NCI-H146 treated with DMSO at 0.1 percent for 48 hours (cell line): ENCODE measurements at regions not wholly inside any gene's neighbourhood (a gene's known extent, or its start where the extent isn't known, plus 50 kb on each side); places are given as distances from the start of the nearest gene placed in this dataset.
"Not testable (repeated sequence)": the region's sequence is repeated elsewhere in the genome, so short reads cannot be mapped to it uniquely, and the experiment has no call there.

ENCODE experiments used
- DNase-seq: peaks from one replicate; lab custom pipeline; 2025; ENCODE audit not compliant: unreplicated experiment; lab: John Stamatoyannopoulos, UW

DNA sequence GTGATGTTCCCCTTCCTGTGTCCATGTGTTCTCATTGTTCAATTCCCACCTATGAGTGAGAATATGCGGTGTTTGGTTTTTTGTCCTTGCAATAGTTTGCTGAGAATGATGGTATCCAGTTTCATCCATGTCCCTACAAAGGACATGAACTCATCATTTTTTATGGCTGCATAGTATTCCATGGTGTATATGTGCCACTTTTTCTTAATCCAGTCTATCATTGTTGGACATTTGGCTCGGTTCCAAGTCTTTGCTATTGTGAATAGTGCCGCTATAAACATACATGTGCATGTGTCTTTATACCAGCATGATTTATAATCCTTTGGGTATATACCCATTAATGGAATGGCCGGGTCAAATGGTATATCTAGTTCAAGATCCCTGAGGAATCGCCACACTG, 229.4 kb downstream of the HTR1A start:
- DNase-seq, result not testable (repeated sequence)

- no peak for DNase-seq
These were observed 234.7 kb downstream of the HTR1A start for GRCh38 chr5:63727583-63727982.

DNA sequence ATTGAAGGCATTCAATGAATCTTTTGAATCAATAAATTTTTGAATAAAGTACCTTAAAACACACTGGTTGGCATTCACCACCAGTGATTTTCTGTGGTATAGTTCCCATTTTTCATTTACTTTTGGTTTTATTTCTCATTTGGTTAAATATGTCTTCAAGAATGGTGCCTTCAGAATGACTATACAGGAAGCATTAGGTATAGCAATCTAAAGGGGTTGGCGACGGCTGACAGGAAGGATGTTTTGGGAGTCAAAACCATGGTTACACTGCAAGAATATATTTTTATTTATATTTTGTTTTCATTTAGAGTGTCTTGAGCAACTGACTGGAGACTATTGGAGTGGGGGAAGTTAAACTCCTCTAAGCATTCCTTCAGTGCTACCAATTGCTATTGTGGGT, 235.7 kb downstream of the HTR1A start:
- no peak for DNase-seq

GRCh38 chr5:63719147-63719546, 243.1 kb downstream of the HTR1A start:
- no peak for DNase-seq

GRCh38 chr5:63700241-63700640, 262.0 kb downstream of the HTR1A start:
- no peak for DNase-seq

GRCh38 chr5:63697811-63698210, 264.4 kb downstream of the HTR1A start:
- DNase-seq, result no peak

GRCh38 chr5:63690546-63690945, 271.7 kb downstream of the HTR1A start:
- DNase-seq, result no peak

DNA sequence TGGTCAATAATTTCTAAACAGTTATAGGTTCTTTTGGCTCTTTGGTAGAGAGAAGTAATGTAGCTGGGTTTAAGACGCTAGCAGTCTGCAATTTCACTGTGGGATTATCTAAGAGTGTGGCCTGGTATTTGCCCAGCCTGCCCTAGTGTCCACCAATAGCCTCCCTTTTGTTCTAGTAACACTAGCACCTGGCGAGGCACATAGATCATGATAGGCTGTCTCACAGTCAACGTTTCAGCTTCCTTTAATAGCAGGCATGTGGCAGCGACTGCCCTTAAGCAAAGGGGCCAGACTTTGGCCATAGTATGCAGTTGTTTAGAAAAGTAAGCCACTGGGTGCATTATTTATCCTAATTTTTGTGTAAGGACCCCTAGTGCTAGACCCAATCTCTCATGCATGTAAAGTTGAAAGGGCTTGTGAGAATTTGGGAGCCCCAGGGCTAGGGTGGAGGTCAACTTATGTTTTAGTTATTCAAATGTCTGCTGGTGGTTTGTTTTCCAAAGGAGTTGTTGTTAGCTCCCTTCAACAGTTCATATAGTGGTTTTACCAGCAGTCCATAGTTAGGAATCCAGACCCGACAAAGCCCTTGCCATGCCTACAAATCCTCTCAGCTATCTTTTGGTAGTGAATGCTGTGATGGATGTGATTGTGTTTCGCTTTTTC, 274.3 kb downstream of the HTR1A start:
- no peak for DNase-seq

GRCh38 chr5:63686938-63687337, 275.3 kb downstream of the HTR1A start:
- DNase-seq, result no peak

GRCh38 chr5:63686181-63686580, 276.1 kb downstream of the HTR1A start:
- DNase-seq, result no peak

DNA sequence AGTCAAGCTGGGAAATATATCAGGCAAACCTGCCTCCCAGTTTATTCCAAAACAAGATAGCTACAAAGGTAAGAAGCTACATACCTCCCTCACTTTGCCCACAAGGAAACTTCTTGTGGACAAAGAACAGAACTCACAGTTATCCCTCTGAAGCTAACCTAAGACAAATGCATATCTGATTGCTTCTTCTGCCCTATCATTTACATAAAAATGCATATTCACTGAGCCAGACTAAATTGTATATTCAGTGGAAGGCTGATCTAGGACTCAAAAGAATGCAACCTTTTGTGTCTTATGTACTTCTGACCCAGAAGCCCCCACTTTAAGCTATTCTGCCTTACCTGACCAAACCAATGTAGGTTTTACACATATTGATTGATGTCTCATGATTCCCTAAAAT, 276.8 kb downstream of the HTR1A start:
- DNase-seq, result no peak

DNA sequence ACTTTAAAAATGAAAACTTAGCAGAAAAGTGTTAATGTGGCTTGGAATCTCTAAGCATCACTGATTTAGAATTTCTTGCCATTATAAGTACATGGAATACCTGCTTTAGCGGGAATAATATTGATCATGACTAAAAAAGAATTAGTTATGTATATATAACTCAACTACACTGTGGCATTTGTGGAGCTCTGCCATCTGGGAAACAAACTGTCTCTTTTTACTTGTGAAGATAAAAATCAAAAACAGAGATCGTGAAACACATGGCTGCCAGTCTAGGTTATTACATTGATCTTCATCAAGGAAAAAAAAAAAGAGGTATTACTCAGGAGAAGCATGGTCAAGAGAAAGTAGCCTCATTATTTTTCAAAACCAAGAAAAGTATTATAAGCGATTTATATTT, 287.4 kb downstream of the HTR1A start:
- no peak for DNase-seq

GRCh38 chr5:63655043-63655442, 307.2 kb downstream of the HTR1A start:
- no peak for DNase-seq

DNA sequence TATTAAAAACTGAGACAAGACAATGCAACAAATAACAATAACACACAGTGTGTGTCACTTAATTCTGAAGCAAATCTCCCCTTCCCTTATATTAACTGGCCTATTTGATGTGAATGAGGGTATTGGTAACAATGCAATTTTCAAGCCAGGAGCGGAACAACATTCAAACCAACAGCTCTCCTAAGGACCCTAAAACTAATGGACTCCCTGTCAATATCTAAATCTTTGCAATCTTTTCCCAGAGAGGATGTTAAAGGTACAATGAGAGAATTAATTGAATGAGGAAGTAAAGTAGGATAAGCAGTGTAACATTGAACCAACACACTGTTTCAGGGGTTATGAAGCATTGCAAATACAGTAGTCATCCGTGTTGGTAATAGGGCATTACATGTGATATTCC, 311.7 kb downstream of the HTR1A start:
- no peak for DNase-seq

DNA sequence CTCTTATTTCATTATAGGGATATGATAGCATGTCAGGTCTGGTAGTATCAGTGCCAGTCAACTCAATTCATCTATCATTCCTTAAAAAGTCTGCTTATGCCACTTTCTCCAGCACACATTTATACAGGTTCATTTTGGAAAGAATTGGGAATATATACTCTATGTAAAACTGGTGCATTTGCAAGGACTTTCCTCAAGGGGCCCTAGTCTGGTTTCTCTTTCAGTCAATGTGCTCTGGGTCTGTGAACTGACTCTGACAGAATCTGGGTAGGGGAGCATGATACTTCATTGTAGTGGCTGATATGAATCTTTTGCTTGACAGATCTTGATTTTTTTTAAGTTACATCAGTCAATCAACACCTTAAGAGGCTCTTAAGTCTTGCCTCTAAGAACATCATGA, 313.9 kb downstream of the HTR1A start:
- no peak for DNase-seq

GRCh38 chr5:63629951-63630630, 332.2 kb downstream of the HTR1A start:
- DNase-seq, result no peak

GRCh38 chr5:63613442-63613841, 348.8 kb downstream of the HTR1A start:
- DNase-seq, result no peak

DNA sequence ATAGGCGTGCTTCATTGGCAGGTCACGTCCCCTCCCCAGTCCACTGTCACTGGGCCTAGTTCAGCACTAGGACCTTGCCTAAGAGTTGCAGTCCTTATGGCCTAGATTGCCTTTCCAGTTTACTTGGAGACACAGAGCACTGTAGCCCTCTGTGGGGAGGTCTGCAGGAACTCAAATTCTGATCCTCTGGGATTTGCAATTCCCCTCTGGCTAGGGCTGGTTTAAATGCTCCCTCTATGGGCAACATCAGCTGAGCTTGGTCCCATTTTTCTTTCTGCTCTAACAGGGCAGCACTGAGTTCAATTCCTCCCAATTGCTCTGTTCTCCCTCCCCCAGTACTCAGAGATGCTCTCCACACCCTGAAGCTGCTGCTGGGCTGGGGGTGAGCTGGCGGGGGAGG, 358.2 kb downstream of the HTR1A start:
- no peak for DNase-seq

DNA sequence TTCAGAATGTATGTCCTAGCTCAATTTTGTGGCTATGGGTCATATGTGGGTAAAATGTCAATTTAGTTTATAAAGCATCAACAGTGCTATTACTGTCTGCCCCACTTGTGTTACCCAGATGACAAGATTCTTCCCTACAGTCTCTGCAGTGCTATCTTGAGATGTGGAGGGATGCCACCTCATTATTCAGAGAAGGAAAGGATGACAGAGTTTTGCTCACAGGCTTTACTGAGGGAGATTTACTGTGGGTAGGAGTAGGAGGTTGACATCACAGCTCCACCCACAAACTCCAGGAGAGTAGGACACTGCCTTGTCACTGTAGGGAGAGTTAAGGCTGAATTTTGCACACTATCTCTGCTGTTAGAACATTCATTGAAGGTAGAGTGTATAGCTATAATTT, 359.3 kb downstream of the HTR1A start:
- DNase-seq, result no peak

- no peak for DNase-seq
These were observed 366.0 kb downstream of the HTR1A start for GRCh38 chr5:63596254-63596653.

DNA sequence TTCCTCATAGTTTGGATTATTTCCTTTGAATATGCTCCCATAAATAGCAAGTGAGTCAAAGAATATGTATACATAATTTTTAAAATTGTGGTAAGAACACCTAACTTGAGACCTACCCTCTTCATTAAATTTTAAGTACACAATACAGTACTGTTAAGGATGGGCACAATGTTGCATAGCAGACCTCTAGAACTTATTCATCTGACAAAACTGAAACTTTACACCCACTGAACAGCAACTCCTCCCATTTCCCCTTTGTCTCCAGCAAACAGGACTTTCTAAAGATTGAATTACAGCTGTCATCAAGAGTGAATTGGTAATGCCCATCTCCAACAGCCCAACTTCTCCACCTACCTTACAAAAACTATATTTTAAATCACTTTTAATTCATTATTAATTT, 388.9 kb downstream of the HTR1A start:
- no peak for DNase-seq

DNA sequence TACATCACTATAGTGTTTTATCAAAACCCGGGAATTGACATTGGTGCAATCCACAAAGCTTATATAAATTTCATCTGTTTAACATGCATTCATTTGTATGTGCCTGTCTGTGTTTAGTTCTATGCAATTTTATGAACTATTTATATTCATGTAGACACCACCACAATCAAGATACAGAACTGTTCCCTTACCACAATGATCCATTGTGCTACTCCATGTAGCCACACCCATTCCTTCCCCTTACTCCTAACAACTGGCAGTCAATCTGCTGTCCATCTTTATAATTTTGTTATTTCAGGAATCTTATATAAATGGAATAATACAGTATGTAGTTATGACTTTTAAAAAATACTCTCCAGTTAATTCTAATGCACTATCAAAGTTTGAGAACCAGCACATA, 389.5 kb downstream of the HTR1A start:
- DNase-seq, result no peak

GRCh38 chr5:63570752-63571151, 391.5 kb downstream of the HTR1A start:
- no peak for DNase-seq
